C1 segment of cervical spinal cord (tissue), 14 donors: ENCODE measurements at regions not wholly inside any gene's neighbourhood (a gene's known extent, or its start where the extent isn't known, plus 50 kb on each side); places are given as distances from the start of the nearest gene placed in this dataset.
A peak's percentile ranks its signal among the peaks of the same experiment; 100 is the strongest.

Experiments used
- DNase-seq, 14 donors: peaks; one replicate each; lab custom pipeline; 2025; lab: John Stamatoyannopoulos, UW

- DNase-seq: no peak
These were observed 373.1 kb downstream of the CSNK1G3 start for GRCh38 chr5:123885081-123885480.

- no peak for DNase-seq
These were observed 371.0 kb downstream of the CSNK1G3 start for GRCh38 chr5:123882965-123883345.

DNA sequence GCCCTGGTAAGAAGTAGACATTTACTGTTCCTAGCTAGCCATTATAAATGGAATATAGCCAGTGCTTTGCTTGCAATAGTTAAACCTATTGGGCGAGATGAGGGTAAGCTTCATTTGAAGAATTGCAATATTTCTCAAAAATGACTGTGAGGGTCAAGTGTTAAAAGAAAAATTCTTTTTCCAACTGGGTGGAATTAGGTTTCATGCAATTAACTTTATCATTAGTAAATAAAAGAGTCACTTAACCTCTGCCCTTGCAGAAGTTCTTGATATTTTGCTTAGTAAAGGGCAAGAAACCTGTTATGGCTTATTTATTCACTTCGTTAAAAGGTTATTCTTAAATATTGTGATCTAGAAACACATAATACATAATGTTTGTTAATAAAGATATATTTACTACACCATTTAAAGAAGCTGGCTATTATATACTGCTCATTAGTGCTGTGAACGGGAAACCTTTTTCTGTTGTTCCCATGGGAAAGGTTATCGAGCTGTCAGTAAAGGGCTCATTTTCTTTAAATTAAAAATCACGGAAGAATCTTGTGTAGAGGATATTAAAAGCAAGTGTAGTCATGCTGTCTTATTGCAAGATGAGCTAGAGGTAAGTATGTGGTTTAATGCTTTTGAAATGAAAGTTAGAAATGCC, 370.5 kb downstream of the CSNK1G3 start:
- DNase-seq: no peak

GRCh38 chr5:123881759-123882244, 369.8 kb downstream of the CSNK1G3 start:
- DNase-seq: no peak

GRCh38 chr5:123880875-123881274, 368.9 kb downstream of the CSNK1G3 start:
- DNase-seq: no peak

DNA sequence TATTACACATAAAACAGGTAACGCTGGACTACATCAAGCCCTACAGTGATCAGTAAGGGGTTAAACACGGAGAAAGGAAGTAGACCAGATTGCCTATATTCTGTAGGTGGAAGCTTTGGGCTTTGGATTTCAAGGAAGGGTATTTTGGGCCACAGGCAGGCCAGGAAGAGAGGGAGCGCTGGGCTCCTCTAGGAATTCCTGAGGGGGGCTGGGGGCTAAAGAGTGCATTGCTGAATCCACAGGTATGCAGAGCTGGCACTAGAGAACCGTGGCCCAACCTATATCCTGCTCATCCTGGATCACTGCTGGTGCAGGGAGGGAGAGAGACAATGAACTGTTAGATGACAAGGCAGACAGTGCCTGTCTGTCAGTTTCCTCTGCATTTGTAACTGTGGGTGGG, 367.1 kb downstream of the CSNK1G3 start:
- DNase-seq: no peak

DNA sequence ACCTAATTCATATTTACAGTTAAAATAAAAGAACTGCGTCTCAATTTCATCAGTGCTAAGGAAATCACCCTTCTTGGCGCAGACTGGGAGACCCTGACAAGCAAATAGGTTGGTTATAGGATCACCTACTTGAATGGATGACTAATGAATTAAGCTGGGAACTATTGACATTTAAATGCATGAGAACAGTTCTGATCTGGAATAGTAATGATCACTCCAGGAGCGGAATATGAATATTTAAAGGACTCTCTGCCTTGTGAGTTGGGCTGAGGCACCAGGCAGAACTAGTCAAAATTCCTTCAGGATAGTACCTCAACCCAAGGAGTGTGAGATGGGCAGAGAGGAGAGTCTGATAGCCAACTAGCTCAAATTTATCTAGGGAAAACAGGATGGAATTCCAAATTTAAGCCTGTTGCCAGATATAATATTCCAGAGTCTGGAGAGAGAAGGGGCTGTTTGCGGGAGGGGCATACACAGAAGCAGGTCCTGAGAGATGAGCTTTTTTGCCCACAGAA, 364.4 kb downstream of the CSNK1G3 start:
- no peak for DNase-seq

DNA sequence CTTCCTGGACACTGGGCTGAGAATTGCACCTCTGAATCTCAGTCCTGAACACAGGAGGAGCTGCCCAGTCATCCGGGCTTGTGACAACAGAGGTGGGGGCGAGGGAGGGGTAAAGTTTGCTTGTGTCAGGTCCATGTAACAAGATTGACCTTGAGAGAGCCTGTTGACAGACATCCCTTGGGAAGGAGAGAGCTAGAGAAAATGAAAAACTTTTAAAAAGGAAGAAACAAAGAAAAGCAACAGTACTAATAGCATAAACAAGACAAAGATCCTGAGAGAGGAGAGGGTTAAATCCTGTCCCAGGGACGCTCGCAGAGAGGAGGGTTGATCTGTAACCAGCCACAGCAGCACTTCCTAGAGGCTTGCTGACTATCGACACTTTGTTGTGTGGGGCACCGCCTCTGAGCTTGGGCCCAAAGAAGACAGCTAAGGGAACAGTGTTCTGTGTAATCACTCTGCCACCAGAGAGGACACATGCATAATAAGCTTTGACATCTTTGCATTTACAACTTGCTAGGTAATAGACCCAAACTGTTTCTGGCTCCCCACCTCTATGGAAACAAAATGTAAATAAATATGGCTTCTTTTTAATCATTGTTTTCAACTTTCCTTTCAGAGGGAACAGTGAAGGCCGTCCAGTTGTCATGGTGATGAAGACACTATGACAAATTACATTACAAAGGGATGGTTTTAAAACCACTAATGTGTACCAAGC, 363.7 kb downstream of the CSNK1G3 start:
- peak in 11 of 14 donors; percentile 21 to 77 (median 41) for DNase-seq

GRCh38 chr5:123874600-123875201, 362.7 kb downstream of the CSNK1G3 start:
- DNase-seq: peak in 12 of 14 donors; percentile 8 to 57 (median 32)

- DNase-seq: no peak
These were observed 361.9 kb downstream of the CSNK1G3 start for GRCh38 chr5:123873846-123874245.

- DNase-seq: no peak
These were observed 359.4 kb downstream of the CSNK1G3 start for GRCh38 chr5:123871373-123871772.

DNA sequence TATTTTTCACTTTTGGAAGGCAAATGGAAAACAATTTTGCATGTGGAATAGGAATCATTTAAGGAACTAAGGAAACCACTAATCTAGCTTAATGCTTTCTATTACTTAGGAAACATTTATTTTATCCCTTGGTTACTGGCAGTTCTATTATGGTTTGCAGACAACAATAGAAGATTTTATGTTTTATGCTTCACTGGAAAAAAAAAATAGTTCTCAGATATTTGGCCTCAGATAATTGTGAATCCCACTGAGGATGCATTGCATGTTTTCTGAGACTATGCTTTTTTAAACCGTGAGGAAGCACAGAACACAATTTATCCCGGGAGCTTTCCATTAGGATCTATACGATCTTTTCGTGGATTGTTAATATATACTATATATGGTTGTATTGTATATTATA, 356.9 kb downstream of the CSNK1G3 start:
- DNase-seq: no peak

DNA sequence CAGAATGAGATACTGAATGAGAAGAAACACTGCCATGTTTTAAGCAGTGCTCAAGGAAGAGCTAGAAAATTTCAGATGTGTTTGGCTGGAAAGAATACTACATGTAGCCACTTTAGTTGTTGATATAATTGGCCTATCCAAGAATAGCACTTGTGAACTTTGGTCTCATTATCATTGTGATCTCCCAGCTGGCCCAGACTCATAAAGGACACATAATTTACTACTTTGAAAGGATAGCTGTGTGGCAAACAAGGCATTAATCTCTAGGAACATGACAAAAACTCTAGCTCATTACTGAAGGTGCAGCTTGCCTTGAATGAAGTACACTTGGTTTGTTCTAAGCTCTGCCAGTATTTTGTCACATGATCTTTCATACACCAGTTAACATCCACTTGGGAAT, 356.3 kb downstream of the CSNK1G3 start:
- no peak for DNase-seq

GRCh38 chr5:123865641-123866040, 353.7 kb downstream of the CSNK1G3 start:
- DNase-seq: no peak

- no peak for DNase-seq
These were observed 352.6 kb downstream of the CSNK1G3 start for GRCh38 chr5:123864578-123864977.

DNA sequence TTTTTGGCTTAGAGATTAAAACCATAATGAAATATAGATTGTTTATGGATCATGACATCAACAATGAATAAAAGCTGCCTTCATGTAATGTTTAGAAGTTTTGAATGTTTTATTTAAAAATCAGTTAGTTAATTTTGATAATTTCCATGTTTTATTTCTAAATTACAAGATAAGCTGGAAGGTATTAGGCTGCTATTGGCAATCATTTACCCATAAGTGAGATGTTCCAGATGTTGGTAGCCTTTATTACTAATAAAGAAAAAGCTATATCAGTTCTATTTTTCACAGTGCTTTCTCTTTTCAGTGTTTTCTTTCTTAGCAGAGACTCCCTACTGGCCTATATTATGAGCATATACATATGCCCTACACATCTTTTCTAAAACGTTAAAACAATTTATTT, 347.0 kb downstream of the CSNK1G3 start:
- no peak for DNase-seq

DNA sequence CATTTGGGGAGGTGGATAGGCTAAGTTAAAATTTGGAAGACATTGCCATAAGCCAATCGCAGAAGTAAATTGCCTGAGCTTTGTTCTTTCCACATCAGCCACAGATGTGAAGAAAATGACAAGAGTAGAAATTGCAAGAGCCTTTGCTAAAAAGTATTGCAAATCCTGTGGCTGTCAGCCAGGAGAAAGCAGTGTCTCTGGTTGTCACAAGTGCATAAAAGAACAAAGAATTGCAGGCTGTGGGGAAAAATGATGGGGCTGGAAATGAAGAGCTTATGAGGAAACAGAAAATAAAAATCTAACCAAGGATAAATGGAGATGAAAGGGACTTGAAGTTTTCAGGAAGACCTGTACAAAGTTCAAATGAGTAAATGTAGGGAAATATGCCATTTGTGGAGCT, 344.8 kb downstream of the CSNK1G3 start:
- DNase-seq: no peak

GRCh38 chr5:123855609-123856008, 343.6 kb downstream of the CSNK1G3 start:
- DNase-seq: no peak

GRCh38 chr5:123845356-123846100, 333.6 kb downstream of the CSNK1G3 start:
- DNase-seq: no peak

DNA sequence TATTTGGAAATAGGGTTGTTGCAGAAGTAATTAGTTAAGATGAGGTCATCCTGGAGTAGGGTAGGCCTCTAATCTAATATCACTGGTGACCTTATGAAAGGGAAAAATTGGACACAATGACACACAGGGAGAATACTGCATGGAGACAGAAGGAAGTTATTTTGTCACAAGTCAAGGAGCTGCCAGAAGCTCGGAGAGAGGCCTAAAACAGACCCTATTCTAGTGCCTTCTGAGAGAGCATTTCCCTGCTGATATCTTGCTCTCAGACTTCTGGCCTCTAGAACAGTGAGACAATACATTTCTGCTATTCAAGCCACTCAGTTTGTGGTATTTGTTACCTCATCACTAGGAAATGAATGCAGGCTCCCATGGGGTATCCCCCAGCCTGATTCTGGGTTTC, 332.9 kb downstream of the CSNK1G3 start:
- DNase-seq: no peak

GRCh38 chr5:123835421-123835820, 323.4 kb downstream of the CSNK1G3 start:
- no peak for DNase-seq

- DNase-seq: no peak
These were observed 318.6 kb downstream of the CSNK1G3 start for GRCh38 chr5:123830575-123830974.
